ENCODE measurements at regions not wholly inside any gene's neighbourhood (a gene's known extent, or its start where the extent isn't known, plus 50 kb on each side); places are given as distances from the start of the nearest gene placed in this dataset.

DNA sequence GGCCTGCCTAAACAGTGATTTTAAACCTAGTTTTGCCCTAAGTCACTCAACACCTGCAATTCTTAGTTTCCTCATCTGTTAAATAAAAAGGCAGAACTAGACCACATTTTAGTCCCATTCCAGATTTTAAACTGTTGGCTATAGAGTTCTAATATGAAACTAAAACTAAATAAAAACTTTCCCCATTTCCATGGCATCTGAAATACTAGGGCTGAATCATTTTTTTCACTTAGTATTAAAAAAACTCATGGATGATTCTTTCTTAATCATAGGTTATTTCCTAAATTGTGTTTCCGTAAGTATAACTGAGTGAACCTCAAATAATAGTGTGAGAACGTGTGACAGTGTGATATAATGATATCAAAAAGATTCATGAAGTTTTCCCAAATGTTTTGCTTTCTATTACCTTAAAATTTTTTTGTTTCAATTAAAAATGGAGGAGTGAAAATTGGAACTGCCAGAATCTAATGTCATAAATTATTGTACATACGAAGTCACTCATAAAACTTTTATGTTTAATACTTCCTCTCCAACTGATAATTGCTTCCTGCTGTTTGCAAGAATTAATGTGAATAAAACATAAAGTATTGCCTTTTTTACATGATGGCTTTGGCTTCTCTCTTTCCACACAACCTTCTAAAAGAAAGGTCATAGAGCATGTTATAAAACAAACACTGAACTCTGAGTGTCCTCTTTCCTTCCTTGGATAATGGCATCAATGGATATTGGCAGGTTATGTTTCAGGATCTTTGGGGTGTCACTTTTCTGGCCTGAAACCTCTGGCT lies 315.1 kb upstream of the MME start:
- TF ChIP-seq POLR2A (IDR thresholded peaks at IDR 0.05) (no peak), CTCF (IDR thresholded peaks at IDR 0.05 in 8 of 11, conservative IDR thresholded peaks at IDR 0.05 in 3 of 11) (no peak), POLR2AphosphoS5 (IDR thresholded peaks at IDR 0.05) (no peak)
- intact Hi-C loops (cut with DNase I; ENCODE audit: low total_unique reads): no loop called here
- Histone ChIP-seq H3K9me3 (peaks cover 0 to 6% (median 0%) of the 10 kb centered on the region in 8 donors), H3K27ac (no peak overlapping the region), H3K36me3 (no peaks in the 10 kb centered on the region), H3K4me1 (no peaks in the 10 kb centered on the region), H3K27me3 (replicated peaks in 1 of 7) (no peaks in the 10 kb centered on the region), H3K4me3 (no peak overlapping the region)
- WGBS, 5 donors: 52 to 70% (median 62%) methylated on average over 3 of the region's 3 CpGs
- no peak for DNase-seq

GRCh38 chr3:154762486-154762885 lies 317.6 kb upstream of the MME start:
- WGBS, 5 donors: 85 to 93% (median 91%) methylated on average over 3 of the region's 3 CpGs
- Histone ChIP-seq H3K4me3 (no peak overlapping the region), H3K27me3 (replicated peaks in 1 of 7) (no peaks in the 10 kb centered on the region), H3K4me1 (no peaks in the 10 kb centered on the region), H3K36me3 (no peaks in the 10 kb centered on the region), H3K9me3 (peaks cover 0 to 6% (median 0%) of the 10 kb centered on the region in 8 donors), H3K27ac (no peak overlapping the region)
- intact Hi-C loops (cut with DNase I; ENCODE audit: low total_unique reads): no loop called here
- TF ChIP-seq CTCF (IDR thresholded peaks at IDR 0.05 in 8 of 11, conservative IDR thresholded peaks at IDR 0.05 in 3 of 11): no peak
- no peak for TF ChIP-seq POLR2A (IDR thresholded peaks at IDR 0.05)
- DNase-seq: no peak

- no peaks in the 10 kb centered on the region for H3K4me1 ChIP-seq
- H3K36me3 ChIP-seq: no peaks in the 10 kb centered on the region
- no peaks in the 10 kb centered on the region for H3K27me3 ChIP-seq (replicated peaks in 1 of 7)
- H3K4me3 ChIP-seq: no peak overlapping the region
- no peak for DNase-seq
- no peak overlapping the region for H3K27ac ChIP-seq
- peaks cover 0 to 6% (median 0%) of the 10 kb centered on the region in 8 donors for H3K9me3 ChIP-seq
- TF ChIP-seq POLR2AphosphoS5 (IDR thresholded peaks at IDR 0.05): no peak
- no peak for TF ChIP-seq CTCF (IDR thresholded peaks at IDR 0.05 in 8 of 11, conservative IDR thresholded peaks at IDR 0.05 in 3 of 11)
- no peak for TF ChIP-seq POLR2A (IDR thresholded peaks at IDR 0.05)
- WGBS, 5 donors: 70 to 94% (median 91%) methylated on average over 3 of the region's 3 CpGs
- intact Hi-C loops (cut with DNase I; ENCODE audit: low total_unique reads): loop anchor here (10.0 kb wide), 1 partner anchor 565 kb away; no protein-coding TSS in a partner anchor
Measured at GRCh38 chr3:154759966-154760365, 320.2 kb upstream of the MME start.

DNA sequence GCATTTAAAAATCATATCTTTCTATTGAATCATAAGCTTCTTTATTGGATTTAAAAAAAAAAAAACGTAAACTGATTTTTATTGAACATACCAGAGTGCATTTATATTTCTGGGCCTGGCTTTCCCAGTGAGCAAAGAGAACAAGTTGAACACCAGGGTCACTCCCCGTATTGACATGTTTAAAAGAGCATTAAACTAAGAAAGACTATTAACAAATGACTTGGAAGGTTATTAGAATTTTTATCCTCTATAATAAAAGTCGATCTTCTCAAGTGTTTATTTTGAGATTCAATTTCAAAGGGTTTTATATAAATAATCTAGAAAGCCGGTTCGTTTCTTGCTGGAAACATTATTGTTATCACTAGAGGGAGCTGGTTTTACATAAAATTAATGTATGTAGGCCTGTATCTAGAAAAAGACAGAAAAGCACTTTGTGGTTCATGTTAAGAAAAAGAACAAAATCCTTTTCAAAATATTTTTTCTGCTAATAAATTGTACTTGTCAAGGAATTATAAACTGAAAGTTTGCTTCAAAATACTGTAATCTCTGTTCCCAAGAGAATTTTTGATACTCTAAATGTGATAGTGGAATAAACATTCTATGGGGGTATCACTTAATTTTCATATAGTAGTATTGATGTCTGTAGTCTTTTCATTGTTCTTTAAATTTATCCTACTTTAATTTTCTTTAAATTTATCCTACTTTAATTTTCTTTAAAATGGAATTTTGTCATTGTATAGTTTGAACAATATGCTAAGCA lies 321.8 kb upstream of the MME start:
- Histone ChIP-seq H3K9me3 (peaks cover 0 to 6% (median 0%) of the 10 kb centered on the region in 8 donors), H3K27ac (no peak overlapping the region), H3K4me1 (no peaks in the 10 kb centered on the region), H3K36me3 (no peaks in the 10 kb centered on the region), H3K27me3 (replicated peaks in 1 of 7) (no peaks in the 10 kb centered on the region), H3K4me3 (no peak overlapping the region)
- TF ChIP-seq CTCF (IDR thresholded peaks at IDR 0.05 in 8 of 11, conservative IDR thresholded peaks at IDR 0.05 in 3 of 11) (peak in 5 of 11 experiments; percentile 15 to 29 (median 26)), POLR2A (IDR thresholded peaks at IDR 0.05) (no peak), POLR2AphosphoS5 (IDR thresholded peaks at IDR 0.05) (no peak)
- 22 to 34% (median 25%) methylated on average over 5 of the region's 5 CpGs for WGBS, 5 donors
- intact Hi-C loops (cut with DNase I; ENCODE audit: low total_unique reads): loop anchor here (10.0 kb wide), 1 partner anchor 567 kb away; no protein-coding TSS in a partner anchor
- no peak for DNase-seq

Measured in spleen (tissue), 11 donors.